GM23338 (cell line): ENCODE measurements at regions not wholly inside any gene's neighbourhood (a gene's known extent, or its start where the extent isn't known, plus 50 kb on each side); places are given as distances from the start of the nearest gene placed in this dataset.

Source experiments
- ATAC-seq: fragments of 200-7000 bp; cut with Tn5 transposase; 3 replicates; pipeline ENCODE4 v1.9.1; 2020
- DNase-seq: peaks from one replicate; pipeline ENCODE4 v3.0.0-alpha.2; 2015; ENCODE audit warnings: low spot score
- H2AFZ ChIP-seq: fragments of 200-600 bp; sonication (generic); 2 replicates; pipeline ENCODE4 v1.8.0; 2016; ENCODE audit warnings: antibody characterized with exemption, mild to moderate bottlenecking, moderate library complexity
- H3F3A ChIP-seq: fragments of 200-600 bp; sonication (generic); replicated peaks from 2 replicates; pipeline ENCODE4 v1.8.0; 2017; ENCODE audit warnings: antibody characterized with exemption, mixed run types, low read depth
- H3K27ac ChIP-seq: fragments of 200-600 bp; sonication (generic); 2 replicates; pipeline ENCODE4 v1.6.1; 2016; ENCODE audit warnings: low read depth
- H3K27me3 ChIP-seq: fragments of 200-600 bp; sonication (generic); 2 replicates; pipeline ENCODE4 v1.8.0; 2016; ENCODE audit warnings: mild to moderate bottlenecking, mixed run types, moderate library complexity; ENCODE audit not compliant: insufficient read depth
- H3K36me3 ChIP-seq: fragments of 200-600 bp; sonication (generic); 2 replicates; pipeline ENCODE4 v1.8.0; 2016; ENCODE audit warnings: mild to moderate bottlenecking; ENCODE audit not compliant: insufficient read depth
- H3K4me1 ChIP-seq: fragments of 200-600 bp; sonication (generic); 2 replicates; pipeline ENCODE4 v1.8.0; 2016; ENCODE audit warnings: mild to moderate bottlenecking, moderate library complexity; ENCODE audit not compliant: insufficient read depth
- H3K4me2 ChIP-seq: fragments of 200-600 bp; sonication (generic); 2 replicates; pipeline ENCODE4 v1.7.1; 2017; ENCODE audit warnings: mixed run types
- H3K4me3 ChIP-seq: fragments of 200-600 bp; sonication (generic); 2 replicates; pipeline ENCODE4 v1.6.1; 2016; ENCODE audit warnings: mixed run types
- H3K79me2 ChIP-seq: fragments of 200-600 bp; sonication (generic); replicated peaks from 2 replicates; pipeline ENCODE4 v1.8.0; 2017; ENCODE audit warnings: mild to moderate bottlenecking; ENCODE audit not compliant: insufficient read depth
- H3K9me2 ChIP-seq: fragments of 200-600 bp; sonication (generic); 2 replicates; pipeline ENCODE4 v1.8.0; 2017; ENCODE audit not compliant: insufficient read depth
- H4K20me1 ChIP-seq: fragments of 200-600 bp; sonication (generic); replicated peaks from 2 replicates; pipeline ENCODE4 v1.8.0; 2017; ENCODE audit warnings: mild to moderate bottlenecking; ENCODE audit not compliant: insufficient read depth
- H3K27ac Mint-ChIP-seq: 2 replicates; pipeline ENCODE4 v1.8.0; 2020; ENCODE audit warnings: inconsistent platforms, mild to moderate bottlenecking, moderate library complexity, mixed read lengths
- H3K27me3 Mint-ChIP-seq: 3 replicates; pipeline ENCODE4 v1.8.0; 2022; ENCODE audit warnings: low read depth, mild to moderate bottlenecking, moderate library complexity, mixed read lengths, inconsistent platforms; ENCODE audit not compliant: insufficient read depth, poor library complexity
- H3K36me3 Mint-ChIP-seq: 3 replicates; pipeline ENCODE4 v1.8.0; 2021; ENCODE audit warnings: low read depth, mild to moderate bottlenecking, inconsistent platforms, moderate library complexity, mixed read lengths
- H3K4me1 Mint-ChIP-seq: 3 replicates; pipeline ENCODE4 v1.8.0; 2020; ENCODE audit warnings: mild to moderate bottlenecking, inconsistent platforms, mixed read lengths
- H3K4me3 Mint-ChIP-seq: 3 replicates; pipeline ENCODE4 v1.8.0; 2021; ENCODE audit warnings: moderate library complexity, mild to moderate bottlenecking, inconsistent platforms, mixed read lengths
- H3K9me3 Mint-ChIP-seq: 3 replicates; pipeline ENCODE4 v1.8.0; 2020; ENCODE audit warnings: moderate library complexity, mild to moderate bottlenecking, inconsistent platforms, mixed read lengths
- CREB1 ChIP-seq: fragments of 250-450 bp; sonication (Bioruptor Pico); IDR thresholded peaks from 2 replicates; pipeline ENCODE4 v1.5.0; 2020; ENCODE audit warnings: low read depth, mild to moderate bottlenecking, moderate library complexity
- ETS1 ChIP-seq: IDR thresholded peaks from 2 replicates; pipeline ENCODE4 v1.6.1; 2016; ENCODE audit warnings: antibody characterized with exemption
- EZH2 ChIP-seq: fragments of 200-600 bp; sonication (generic); IDR thresholded peaks from one replicate; pipeline ENCODE4 v1.8.0; 2017; ENCODE audit warnings: antibody characterized with exemption, mild to moderate bottlenecking, low read depth; ENCODE audit not compliant: unreplicated experiment
- EZH2phosphoT487 ChIP-seq: fragments of 200-600 bp; sonication (generic); IDR thresholded peaks from one replicate; pipeline ENCODE4 v1.8.1; 2018; ENCODE audit warnings: antibody characterized with exemption; ENCODE audit not compliant: unreplicated experiment
- JUNB ChIP-seq: IDR thresholded peaks from one replicate; pipeline ENCODE4 v1.6.1; 2016; ENCODE audit warnings: antibody characterized with exemption; ENCODE audit not compliant: unreplicated experiment
- NANOG ChIP-seq: IDR thresholded peaks from 2 replicates; pipeline ENCODE4 v1.6.1; 2016; ENCODE audit warnings: antibody characterized with exemption, borderline replicate concordance
- POLR2AphosphoS5 ChIP-seq: IDR thresholded peaks from 2 replicates; pipeline ENCODE4 v1.6.1; 2016; ENCODE audit warnings: antibody characterized with exemption, low read depth
- REST ChIP-seq: IDR thresholded peaks from one replicate; pipeline ENCODE4 v1.6.1; 2018; ENCODE audit warnings: antibody characterized with exemption; ENCODE audit not compliant: unreplicated experiment
- STAT1 ChIP-seq: IDR thresholded peaks from one replicate; pipeline ENCODE4 v1.6.1; 2016; ENCODE audit warnings: antibody characterized with exemption; ENCODE audit not compliant: unreplicated experiment
- ZNF114 ChIP-seq: fragments of 250-450 bp; sonication (Bioruptor Pico); IDR thresholded peaks from 2 replicates; pipeline ENCODE4 v1.5.0; 2020; ENCODE audit warnings: mild to moderate bottlenecking, moderate library complexity
- ZNF331 ChIP-seq: fragments of 250-450 bp; sonication (Bioruptor Pico); IDR thresholded peaks from 2 replicates; pipeline ENCODE4 v1.5.0; 2020; ENCODE audit warnings: low read depth, mild to moderate bottlenecking, moderate library complexity
- TF ChIP-seq, protein P1 (sequence below), 2 experiments: fragments of 200-600 bp in 1 of 2; sonication (generic) in 1 of 2; conservative IDR thresholded peaks; 2 replicates each; pipeline versions ENCODE4 v1.5.1 to v1.6.1; 2016 to 2017; ENCODE audit warnings: antibody characterized with exemption in 2 of 2, low read depth in 2 of 2, mild to moderate bottlenecking in 2 of 2, moderate library complexity in 1 of 2
- TF ChIP-seq, protein P2 (sequence below): fragments of 250-450 bp; sonication (Bioruptor Pico); IDR thresholded peaks from 2 replicates; pipeline ENCODE4 v1.5.0; 2020; ENCODE audit warnings: mild to moderate bottlenecking, moderate library complexity

GRCh38 chr18:27428716-27429475 is 243.8 kb upstream of the CHST9 start:
- Histone ChIP-seq H3K4me3 (no peak overlapping the region), H3K36me3 (no peaks in the 10 kb centered on the region), H3F3A (no peaks in the 10 kb centered on the region), H3K79me2 (no peaks in the 10 kb centered on the region), H4K20me1 (no peaks in the 10 kb centered on the region), H3K27me3 (no peaks in the 10 kb centered on the region), H3K9me2 (no peaks in the 10 kb centered on the region), H3K4me2 (no peak overlapping the region), H2AFZ (no peak overlapping the region), H3K27ac (no peak overlapping the region), H3K4me1 (no peaks in the 10 kb centered on the region)
- no peaks in the 10 kb centered on the region for H3K9me3 Mint-ChIP-seq
- TF ChIP-seq ZNF114 (CRISPR knock-in tag) (no peak), POLR2AphosphoS5 (no peak), ETS1 (no peak), EZH2phosphoT487 (no peak), ZNF331 (CRISPR knock-in tag) (no peak), NANOG (no peak), JUNB (no peak), EZH2 (no peak), REST (no peak), STAT1 (no peak), CREB1 (CRISPR knock-in tag) (no peak)
- TF ChIP-seq, protein P1, sequence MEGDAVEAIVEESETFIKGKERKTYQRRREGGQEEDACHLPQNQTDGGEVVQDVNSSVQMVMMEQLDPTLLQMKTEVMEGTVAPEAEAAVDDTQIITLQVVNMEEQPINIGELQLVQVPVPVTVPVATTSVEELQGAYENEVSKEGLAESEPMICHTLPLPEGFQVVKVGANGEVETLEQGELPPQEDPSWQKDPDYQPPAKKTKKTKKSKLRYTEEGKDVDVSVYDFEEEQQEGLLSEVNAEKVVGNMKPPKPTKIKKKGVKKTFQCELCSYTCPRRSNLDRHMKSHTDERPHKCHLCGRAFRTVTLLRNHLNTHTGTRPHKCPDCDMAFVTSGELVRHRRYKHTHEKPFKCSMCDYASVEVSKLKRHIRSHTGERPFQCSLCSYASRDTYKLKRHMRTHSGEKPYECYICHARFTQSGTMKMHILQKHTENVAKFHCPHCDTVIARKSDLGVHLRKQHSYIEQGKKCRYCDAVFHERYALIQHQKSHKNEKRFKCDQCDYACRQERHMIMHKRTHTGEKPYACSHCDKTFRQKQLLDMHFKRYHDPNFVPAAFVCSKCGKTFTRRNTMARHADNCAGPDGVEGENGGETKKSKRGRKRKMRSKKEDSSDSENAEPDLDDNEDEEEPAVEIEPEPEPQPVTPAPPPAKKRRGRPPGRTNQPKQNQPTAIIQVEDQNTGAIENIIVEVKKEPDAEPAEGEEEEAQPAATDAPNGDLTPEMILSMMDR (conservative IDR thresholded peaks at IDR 0.05; ENCODE audit: low read depth in 2 of 2): no peak
- TF ChIP-seq, protein P2, sequence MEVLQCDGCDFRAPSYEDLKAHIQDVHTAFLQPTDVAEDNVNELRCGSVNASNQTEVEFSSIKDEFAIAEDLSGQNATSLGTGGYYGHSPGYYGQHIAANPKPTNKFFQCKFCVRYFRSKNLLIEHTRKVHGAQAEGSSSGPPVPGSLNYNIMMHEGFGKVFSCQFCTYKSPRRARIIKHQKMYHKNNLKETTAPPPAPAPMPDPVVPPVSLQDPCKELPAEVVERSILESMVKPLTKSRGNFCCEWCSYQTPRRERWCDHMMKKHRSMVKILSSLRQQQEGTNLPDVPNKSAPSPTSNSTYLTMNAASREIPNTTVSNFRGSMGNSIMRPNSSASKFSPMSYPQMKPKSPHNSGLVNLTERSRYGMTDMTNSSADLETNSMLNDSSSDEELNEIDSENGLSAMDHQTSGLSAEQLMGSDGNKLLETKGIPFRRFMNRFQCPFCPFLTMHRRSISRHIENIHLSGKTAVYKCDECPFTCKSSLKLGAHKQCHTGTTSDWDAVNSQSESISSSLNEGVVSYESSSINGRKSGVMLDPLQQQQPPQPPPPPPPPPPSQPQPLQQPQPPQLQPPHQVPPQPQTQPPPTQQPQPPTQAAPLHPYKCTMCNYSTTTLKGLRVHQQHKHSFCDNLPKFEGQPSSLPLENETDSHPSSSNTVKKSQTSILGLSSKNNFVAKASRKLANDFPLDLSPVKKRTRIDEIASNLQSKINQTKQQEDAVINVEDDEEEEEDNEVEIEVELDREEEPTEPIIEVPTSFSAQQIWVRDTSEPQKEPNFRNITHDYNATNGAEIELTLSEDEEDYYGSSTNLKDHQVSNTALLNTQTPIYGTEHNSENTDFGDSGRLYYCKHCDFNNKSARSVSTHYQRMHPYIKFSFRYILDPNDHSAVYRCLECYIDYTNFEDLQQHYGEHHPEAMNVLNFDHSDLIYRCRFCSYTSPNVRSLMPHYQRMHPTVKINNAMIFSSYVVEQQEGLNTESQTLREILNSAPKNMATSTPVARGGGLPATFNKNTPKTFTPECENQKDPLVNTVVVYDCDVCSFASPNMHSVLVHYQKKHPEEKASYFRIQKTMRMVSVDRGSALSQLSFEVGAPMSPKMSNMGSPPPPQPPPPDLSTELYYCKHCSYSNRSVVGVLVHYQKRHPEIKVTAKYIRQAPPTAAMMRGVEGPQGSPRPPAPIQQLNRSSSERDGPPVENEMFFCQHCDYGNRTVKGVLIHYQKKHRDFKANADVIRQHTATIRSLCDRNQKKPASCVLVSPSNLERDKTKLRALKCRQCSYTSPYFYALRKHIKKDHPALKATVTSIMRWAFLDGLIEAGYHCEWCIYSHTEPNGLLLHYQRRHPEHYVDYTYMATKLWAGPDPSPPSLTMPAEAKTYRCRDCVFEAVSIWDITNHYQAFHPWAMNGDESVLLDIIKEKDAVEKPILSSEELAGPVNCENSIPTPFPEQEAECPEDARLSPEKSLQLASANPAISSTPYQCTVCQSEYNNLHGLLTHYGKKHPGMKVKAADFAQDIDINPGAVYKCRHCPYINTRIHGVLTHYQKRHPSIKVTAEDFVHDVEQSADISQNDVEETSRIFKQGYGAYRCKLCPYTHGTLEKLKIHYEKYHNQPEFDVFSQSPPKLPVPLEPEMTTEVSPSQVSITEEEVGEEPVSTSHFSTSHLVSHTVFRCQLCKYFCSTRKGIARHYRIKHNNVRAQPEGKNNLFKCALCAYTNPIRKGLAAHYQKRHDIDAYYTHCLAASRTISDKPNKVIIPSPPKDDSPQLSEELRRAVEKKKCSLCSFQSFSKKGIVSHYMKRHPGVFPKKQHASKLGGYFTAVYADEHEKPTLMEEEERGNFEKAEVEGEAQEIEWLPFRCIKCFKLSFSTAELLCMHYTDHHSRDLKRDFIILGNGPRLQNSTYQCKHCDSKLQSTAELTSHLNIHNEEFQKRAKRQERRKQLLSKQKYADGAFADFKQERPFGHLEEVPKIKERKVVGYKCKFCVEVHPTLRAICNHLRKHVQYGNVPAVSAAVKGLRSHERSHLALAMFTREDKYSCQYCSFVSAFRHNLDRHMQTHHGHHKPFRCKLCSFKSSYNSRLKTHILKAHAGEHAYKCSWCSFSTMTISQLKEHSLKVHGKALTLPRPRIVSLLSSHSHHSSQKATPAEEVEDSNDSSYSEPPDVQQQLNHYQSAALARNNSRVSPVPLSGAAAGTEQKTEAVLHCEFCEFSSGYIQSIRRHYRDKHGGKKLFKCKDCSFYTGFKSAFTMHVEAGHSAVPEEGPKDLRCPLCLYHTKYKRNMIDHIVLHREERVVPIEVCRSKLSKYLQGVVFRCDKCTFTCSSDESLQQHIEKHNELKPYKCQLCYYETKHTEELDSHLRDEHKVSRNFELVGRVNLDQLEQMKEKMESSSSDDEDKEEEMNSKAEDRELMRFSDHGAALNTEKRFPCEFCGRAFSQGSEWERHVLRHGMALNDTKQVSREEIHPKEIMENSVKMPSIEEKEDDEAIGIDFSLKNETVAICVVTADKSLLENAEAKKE (CRISPR knock-in tag): no peak
- ATAC-seq (no peak), DNase-seq (no peak)
- H3K4me1 Mint-ChIP-seq: peaks cover 3% of the 10 kb centered on the region; the same call in 1 of the 3 replicates
- H3K4me3 Mint-ChIP-seq: no peak overlapping the region
- peaks cover 2% of the 10 kb centered on the region for H3K27me3 Mint-ChIP-seq
- H3K27ac Mint-ChIP-seq: no peak overlapping the region
- H3K36me3 Mint-ChIP-seq: no peaks in the 10 kb centered on the region
